HG03159 (cell line): ENCODE measurements at regions not wholly inside any gene's neighbourhood (a gene's known extent, or its start where the extent isn't known, plus 50 kb on each side); places are given as distances from the start of the nearest gene placed in this dataset.
A peak's percentile ranks its signal among the peaks of the same experiment; 100 is the strongest.
"Not testable (repeated sequence)": the region's sequence is repeated elsewhere in the genome, so short reads cannot be mapped to it uniquely, and the experiment has no call there.

ENCODE experiments used
- ATAC-seq: cut with Tn5 transposase; IDR thresholded peaks from one replicate; pipeline ENCODE4 v1.9.1; 2021; ENCODE audit warnings: mild to moderate bottlenecking, moderate library complexity; ENCODE audit not compliant: unreplicated experiment

GRCh38 chr7:106713452-106713851 lies 52.5 kb upstream of the CCDC71L start:
- ATAC-seq = not testable (repeated sequence)

- not testable (repeated sequence) for ATAC-seq
These were observed 53.9 kb upstream of the CCDC71L start for GRCh38 chr7:106714590-106715442.

GRCh38 chr7:106715730-106716129 lies 54.8 kb upstream of the CCDC71L start:
- ATAC-seq = no peak

DNA sequence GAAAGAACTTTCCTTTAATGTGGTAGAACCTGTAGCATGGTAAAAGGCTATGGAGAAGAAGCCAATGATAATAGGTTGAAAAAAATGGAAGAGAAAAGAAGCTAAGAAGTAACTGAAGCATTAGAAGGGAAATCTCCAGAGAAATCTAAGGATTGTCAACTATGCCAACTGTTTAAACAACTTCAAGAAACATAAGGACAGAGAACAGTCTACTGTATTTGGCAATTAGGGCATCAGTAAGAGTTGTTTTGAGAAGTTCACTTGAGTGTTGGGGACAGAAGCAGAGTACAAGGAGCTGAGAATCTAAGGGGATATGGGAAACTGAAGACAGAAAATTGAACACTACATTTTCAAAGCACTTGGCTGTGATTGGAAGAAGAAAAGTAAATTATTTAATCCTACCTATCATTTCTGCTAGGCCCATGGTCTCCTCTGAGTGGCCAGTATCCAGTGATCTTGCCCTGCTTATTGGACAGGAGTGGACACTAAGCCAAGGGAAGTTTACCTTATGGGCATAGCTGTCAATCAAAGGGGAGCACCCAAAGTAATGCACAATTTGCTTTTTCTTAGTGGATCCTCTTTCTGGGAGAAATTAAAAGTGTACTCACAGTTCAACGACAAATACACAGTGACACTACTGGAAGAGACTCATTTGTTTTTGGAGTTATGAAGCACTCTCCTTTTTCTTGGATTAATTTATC lies 56.4 kb upstream of the CCDC71L start:
- no peak for ATAC-seq

DNA sequence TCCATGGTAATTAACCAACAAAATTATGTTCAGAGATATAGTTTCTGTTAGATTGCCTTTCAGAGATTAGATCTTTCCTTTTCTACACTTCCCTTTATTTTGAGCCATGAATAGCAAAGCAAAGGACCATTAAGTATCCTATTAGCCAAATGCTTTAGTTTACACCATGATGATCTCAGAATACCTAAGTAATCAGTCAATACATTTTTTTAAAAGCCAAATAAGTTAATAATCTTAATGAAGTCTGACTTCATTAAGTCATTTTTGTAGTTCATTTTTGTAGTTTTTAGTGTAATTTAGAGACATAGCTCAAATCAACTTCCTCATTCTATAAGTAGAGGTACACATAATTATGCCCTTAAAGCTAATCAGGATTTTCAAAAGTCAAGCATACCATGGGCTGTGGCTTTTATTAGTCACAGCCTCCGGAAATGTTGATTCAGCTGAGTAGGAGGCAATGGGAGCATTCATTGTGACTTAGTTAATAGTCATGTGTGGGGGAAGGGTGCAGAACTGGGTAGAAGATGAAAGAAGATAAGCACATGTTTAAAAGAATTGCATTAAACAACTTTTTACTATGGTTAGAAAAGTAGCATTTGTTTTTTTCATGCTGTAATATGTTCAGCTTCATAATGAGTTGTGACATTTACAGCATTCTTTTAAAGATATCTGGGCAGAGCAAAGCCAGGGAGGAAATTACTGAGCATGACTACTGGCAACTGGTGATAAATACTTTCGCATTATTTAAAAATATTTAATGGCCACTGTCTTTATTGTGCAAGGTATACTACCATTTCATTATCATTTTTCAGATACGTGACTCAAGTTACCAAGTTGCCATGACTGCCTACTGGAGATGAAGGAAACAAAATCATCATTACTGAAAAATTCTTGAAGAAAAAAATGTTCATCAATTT lies 57.3 kb upstream of the CCDC71L start:
- ATAC-seq = peak; percentile 81

DNA sequence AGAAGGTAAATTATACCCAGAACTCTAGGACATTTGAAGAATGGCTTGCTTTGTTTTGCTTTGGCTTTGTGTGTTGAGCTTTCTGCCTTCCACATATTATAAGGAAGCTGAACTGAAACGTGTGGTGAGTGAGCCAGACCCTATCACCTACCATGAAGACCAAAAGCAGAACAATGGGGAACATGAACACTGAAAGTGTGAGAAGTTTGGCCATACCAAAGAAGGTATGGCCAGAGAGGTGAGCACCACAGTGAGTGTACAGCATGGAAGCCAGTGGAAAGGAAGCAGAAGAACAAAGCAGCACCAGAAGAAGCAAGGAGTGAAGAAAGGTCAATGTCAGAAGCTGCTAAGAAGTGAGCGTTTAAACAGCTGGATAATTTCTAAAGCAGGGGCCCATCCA lies 59.7 kb upstream of the CCDC71L start:
- peak; percentile 57 for ATAC-seq

DNA sequence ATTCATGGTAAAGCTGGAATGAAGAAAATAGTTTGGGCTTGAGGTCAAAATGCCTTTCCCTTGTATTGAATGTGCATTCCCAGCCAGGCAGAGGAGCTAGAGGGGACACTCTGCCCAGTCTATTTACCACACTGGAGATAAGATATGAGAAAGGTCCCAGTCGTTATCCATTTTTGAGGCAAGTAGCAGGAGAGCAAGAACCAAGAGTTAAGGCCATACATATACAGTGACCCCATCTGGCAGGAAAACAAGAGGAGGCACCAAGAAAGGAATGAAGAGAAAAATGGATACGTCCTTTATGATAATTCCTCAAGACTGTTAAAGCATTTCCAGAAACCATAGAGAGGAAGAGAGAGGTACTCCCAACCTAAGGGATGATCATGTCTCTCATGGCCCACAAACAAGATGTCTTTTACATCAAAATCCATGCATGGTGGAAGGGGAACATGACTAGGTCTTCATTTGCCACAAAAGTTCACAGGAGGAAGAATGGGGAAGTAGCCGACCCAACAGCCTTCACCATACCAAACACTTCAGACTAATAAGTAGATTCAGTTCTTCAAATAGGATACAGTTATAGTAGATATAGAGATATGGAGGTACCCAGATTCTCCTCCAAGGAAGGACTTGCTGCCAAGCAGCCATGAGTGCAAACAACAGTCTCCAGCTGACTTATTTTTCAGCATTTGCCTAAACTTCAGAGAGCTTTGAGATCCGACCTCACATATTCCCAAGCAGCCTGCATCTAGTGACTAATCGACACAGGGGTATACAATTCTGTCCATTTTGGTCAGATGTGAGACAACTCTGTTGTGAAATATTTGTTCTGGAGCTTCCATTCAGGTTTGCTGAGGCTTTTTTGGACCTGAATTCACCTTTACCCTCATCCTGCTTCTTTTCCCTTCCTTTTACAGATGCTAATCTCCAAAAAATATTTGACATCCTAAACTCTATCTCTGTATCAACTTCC lies 61.1 kb upstream of the CCDC71L start:
- ATAC-seq = no peak

- ATAC-seq = no peak
These were observed 62.4 kb upstream of the CCDC71L start for GRCh38 chr7:106723398-106723797.

DNA sequence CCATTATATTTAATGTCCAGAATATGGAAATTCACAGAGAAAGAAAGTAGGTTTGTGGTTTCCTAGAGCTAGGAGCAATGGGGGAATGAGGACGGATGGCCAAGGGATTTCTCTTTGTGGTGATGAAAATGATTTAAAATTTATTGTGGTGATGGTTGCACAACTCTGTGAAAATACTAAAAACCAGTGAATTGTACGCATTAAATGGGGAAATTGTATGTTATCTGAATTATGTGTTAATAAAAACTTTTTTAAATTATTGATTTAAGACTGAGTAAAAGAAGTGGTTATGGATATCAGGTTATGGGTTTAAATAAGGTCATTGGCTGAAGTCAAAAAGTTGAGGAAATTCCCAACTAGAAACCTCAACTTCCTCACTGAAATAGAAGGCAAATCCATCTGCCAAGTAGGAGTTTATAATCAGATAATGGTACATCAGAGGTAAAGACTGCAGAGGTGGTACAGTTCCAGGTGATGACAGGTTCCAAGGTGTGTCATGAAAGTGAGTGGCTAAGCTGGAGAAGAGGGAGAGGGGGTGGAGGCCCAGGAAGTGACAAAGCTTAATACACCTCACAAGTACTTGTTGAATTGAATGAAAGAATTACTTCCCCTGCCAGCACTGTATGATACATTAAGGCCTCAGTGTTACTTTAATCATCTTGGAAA lies 68.9 kb upstream of the CCDC71L start:
- no peak for ATAC-seq

DNA sequence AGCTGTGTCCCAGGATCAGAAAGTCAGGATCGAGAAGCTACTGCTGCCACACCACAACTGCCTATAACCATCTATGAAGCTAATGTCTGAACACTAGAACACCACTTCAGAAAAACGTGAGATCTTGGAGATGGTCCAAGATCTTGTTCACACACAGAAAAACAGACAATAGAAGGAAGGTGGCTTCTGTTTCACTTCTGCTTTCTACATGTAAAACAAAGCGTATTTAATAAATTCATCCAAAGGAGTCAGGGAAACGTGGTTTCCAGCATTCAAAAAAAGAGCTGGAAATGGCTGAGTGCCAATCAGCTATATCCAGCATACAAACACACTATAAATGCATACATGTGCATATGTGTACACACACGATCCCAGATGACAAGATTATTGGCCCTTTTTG lies 70.2 kb upstream of the CCDC71L start:
- peak; percentile 85 for ATAC-seq

DNA sequence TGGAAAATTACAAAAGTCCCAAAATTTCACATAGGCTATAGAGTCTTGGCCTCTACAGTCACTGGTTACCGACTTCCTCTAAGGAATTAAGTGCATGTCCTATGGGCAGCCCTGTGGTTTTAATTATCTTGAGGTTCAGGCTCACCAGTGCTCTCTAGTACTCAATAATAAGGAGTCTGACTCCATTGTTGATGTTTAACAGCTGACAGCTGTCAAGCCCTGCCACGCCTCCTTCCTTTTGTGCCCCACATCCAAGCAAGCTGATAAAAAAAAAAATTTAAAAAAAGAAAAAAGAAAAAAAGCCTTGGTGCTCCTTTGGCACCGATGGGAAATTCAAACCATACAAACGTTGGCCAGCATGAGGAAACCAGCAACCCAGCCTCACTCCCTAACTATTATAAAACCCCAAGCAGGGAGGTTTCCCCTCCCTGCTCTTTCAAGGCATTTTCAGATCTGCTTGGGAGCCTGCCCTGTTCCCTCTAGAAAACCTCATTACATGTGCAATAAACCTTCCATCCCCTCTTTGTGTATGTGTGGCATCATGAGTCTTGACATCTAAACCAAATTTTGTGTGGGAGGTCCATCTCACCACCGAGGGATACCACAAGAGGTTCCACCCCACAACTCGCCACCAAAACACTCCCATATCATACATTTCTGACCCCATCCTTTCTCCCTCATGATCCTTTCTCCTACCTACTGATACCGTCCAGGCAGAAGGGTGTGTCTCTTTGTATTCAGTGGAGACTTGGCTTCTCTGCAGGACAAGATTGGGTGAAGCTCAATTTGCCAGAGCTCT lies 70.9 kb upstream of the CCDC71L start:
- peak; percentile 14 for ATAC-seq

GRCh38 chr7:106735637-106736036 lies 74.7 kb upstream of the CCDC71L start:
- no peak for ATAC-seq

GRCh38 chr7:106736123-106736507 lies 75.2 kb upstream of the CCDC71L start:
- no peak for ATAC-seq

- peak; percentile 82 for ATAC-seq
These were observed 75.7 kb upstream of the CCDC71L start for GRCh38 chr7:106736508-106737201.

DNA sequence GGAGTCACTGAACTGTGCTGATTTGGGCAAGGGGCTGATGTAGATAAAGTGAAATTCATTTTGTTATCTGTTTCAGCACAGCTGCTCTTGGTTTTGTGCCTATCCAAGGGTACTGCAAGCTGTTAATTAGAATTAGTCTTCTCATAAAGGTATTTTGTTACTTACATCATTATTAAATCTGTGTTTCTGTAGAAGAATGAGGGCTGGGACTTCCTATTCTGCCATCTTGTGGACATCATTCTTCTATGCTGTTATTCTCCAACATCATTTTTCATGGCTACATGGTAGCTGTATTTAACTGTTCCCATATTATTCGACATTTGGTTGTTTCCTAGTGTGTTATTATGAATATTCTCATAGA lies 76.2 kb upstream of the CCDC71L start:
- no peak for ATAC-seq

GRCh38 chr7:106740806-106741205 lies 79.8 kb upstream of the CCDC71L start:
- no peak for ATAC-seq

GRCh38 chr7:106744563-106745091 lies 83.7 kb upstream of the CCDC71L start:
- ATAC-seq = no peak

DNA sequence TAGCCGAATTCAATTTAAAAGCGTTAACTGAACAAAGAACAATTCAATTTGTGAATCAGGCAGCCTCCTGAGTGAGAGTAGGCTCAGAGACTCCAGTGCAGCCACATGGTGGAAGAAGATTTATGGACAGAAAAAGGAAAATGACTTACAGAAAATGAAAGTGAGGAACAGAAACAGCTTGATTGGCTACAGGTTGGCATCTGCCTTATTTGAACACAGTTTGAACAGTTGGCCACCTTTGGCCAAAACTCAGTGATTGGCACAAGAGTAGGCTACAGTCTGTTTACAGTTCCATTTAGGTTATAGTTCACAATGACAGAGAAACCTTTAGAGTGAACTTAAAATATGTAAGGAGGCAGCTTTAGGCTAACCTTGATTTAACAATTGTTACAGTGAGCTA lies 86.3 kb upstream of the CCDC71L start:
- not testable (repeated sequence) for ATAC-seq
